D721Med (cell line): ENCODE measurements at regions not wholly inside any gene's neighbourhood (a gene's known extent, or its start where the extent isn't known, plus 50 kb on each side); places are given as distances from the start of the nearest gene placed in this dataset.

Experiments
- DNase-seq: peaks from one replicate; pipeline ENCODE4 v3.0.0; 2011; ENCODE audit warnings: low spot score; ENCODE audit not compliant: insufficient read length
- FAIRE-seq: peaks from 2 replicates; lab custom pipeline; 2011; peaks lifted over from hg19 to GRCh38; lab: Jason Lieb, UNC
- TF ChIP-seq, protein P1 (sequence below): IDR thresholded peaks from 2 replicates; pipeline ENCODE4 v1.5.1; 2012; ENCODE audit warnings: mild to moderate bottlenecking, control low read depth; ENCODE audit not compliant: insufficient read depth; ENCODE audit errors: missing control alignments

DNA sequence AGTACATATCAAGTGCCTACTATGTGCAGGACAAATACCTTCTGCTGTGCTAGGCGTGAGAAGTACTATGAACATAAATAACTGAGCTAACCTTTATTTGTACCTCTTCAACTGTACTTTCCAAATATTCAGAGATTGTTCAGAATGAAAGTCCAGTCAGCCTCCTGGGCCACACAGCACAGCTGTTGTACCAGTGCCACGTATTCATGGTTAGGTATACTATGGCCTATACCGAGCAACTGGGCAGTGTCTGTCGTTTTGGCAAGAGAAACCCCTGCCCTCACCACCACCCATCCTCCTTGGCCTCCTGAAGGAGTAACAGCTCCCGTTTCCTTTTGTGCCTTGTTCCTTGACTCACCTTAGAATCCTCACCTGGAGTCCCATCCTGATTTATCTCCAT is 53.0 kb downstream of the RASSF10 start:
- TF ChIP-seq, protein P1, sequence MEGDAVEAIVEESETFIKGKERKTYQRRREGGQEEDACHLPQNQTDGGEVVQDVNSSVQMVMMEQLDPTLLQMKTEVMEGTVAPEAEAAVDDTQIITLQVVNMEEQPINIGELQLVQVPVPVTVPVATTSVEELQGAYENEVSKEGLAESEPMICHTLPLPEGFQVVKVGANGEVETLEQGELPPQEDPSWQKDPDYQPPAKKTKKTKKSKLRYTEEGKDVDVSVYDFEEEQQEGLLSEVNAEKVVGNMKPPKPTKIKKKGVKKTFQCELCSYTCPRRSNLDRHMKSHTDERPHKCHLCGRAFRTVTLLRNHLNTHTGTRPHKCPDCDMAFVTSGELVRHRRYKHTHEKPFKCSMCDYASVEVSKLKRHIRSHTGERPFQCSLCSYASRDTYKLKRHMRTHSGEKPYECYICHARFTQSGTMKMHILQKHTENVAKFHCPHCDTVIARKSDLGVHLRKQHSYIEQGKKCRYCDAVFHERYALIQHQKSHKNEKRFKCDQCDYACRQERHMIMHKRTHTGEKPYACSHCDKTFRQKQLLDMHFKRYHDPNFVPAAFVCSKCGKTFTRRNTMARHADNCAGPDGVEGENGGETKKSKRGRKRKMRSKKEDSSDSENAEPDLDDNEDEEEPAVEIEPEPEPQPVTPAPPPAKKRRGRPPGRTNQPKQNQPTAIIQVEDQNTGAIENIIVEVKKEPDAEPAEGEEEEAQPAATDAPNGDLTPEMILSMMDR = no peak
- no peak for FAIRE-seq
- DNase-seq = no peak

- TF ChIP-seq, protein P1 = no peak
- no peak for FAIRE-seq
- DNase-seq = no peak
These were observed 55.5 kb downstream of the RASSF10 start for GRCh38 chr11:13064593-13064992.

DNA sequence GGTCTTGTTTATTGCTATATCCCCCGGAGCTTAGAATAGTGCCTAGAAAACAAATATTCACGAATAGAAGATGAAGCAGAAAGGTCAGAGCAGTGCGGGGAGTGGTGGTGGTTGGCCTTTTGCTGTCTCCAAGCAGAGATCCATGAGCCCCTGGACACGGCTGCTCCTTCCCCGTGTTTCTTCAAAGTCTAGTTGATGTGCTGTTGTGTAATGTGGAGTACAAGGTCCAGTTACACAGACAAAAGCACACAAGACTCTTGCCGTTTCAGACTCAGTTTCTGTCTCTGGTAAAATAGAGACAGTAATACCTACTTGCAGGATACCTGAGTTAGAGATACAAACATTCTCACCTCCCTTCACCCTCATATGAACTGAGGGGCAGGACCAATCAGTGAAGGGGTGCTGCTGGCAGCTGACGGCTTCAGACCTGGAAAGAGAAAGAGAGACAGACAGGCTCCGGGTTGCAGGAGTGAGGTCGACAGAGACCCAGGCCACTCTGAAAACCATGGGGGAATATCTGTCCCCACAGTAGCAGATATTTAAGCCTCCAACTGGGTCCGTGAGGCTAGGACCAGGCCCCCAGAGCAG is 56.2 kb downstream of the RASSF10 start:
- TF ChIP-seq, protein P1 = no peak
- DNase-seq = no peak
- no peak for FAIRE-seq

DNA sequence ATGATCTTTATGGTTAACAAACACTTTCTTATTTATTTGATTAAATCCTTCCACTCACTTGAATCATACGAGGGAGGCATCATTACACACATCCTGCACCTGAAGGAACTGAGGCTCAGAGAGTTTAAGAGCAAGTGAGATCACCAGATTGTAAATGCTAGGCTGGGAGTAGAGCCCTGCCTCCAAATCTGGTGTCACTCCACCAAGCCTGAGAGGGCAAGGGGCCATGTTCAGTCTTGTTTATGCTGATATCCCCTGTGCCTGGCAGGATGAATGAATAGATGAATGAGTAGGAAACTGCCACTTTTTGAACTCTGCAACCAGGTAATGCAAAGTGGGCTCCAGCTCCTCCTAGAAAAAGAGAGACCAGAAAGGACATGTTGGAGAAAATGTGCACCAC is 59.1 kb downstream of the RASSF10 start:
- TF ChIP-seq, protein P1 = no peak
- DNase-seq = no peak
- no peak for FAIRE-seq

- no peak for FAIRE-seq
- TF ChIP-seq, protein P1 = no peak
- no peak for DNase-seq
These were observed 64.2 kb downstream of the RASSF10 start for GRCh38 chr11:13073119-13073981.

- FAIRE-seq (no peak), DNase-seq (no peak)
- TF ChIP-seq, protein P1 = no peak
These were observed 65.8 kb downstream of the RASSF10 start for GRCh38 chr11:13074714-13075464.
